Sigmoid colon (tissue), 6 donors: ENCODE measurements at regions not wholly inside any gene's neighbourhood (a gene's known extent, or its start where the extent isn't known, plus 50 kb on each side); places are given as distances from the start of the nearest gene placed in this dataset.

Experiments
- DNase-seq: peaks from one replicate; pipeline ENCODE4 v3.0.0-alpha.2; 2019
- H3K27ac ChIP-seq, 4 donors: fragments of 200-600 bp; sonication (generic); one replicate each; pipeline ENCODE4 v1.5.1; 2016 to 2019; ENCODE audit warnings: mild to moderate bottlenecking in 1 of 4
- H3K27me3 ChIP-seq, 3 donors: fragments of 200-600 bp; sonication (generic); one replicate each; pipeline ENCODE4 v1.5.1; 2019; ENCODE audit warnings: mild to moderate bottlenecking in 1 of 3
- H3K36me3 ChIP-seq, 4 donors: fragments of 200-600 bp; sonication (generic); one replicate each; pipeline ENCODE4 v1.5.1; 2016 to 2019
- H3K4me1 ChIP-seq, 4 donors: fragments of 200-600 bp; sonication (generic); one replicate each; pipeline ENCODE4 v1.5.1; 2017 to 2019
- H3K4me3 ChIP-seq, 4 donors: fragments of 200-600 bp; sonication (generic); one replicate each; pipeline ENCODE4 v1.5.1; 2017 to 2019; ENCODE audit warnings: mild to moderate bottlenecking in 2 of 4, moderate library complexity in 1 of 4
- H3K9me3 ChIP-seq, 4 donors: fragments of 200-600 bp in 3 of 4; sonication (generic) in 3 of 4; one replicate each; pipeline versions ENCODE4 v1.5.1 to v1.6.1; 2013 to 2019
- CTCF ChIP-seq, 4 experiments: fragments of 450-650 bp in 3 of 4; fragments of 200-600 bp in 1 of 4; IDR thresholded peaks; one replicate each; pipeline ENCODE4 v1.5.1; 2016 to 2019; ENCODE audit warnings: antibody characterized with exemption in 4 of 4, mild to moderate bottlenecking in 3 of 4, moderate library complexity in 2 of 4
- EP300 ChIP-seq, 4 donors: sonication (generic); formaldehyde crosslinking; IDR thresholded peaks; one replicate each; pipeline ENCODE4 v1.6.1; 2017; ENCODE audit warnings: antibody characterized with exemption in 4 of 4
- POLR2A ChIP-seq, 2 donors: fragments of 450-650 bp; IDR thresholded peaks; one replicate each; pipeline ENCODE4 v1.6.1; 2016; ENCODE audit warnings: antibody characterized with exemption in 2 of 2, mild to moderate bottlenecking in 2 of 2, moderate library complexity in 2 of 2
- POLR2AphosphoS5 ChIP-seq, 4 donors: sonication (generic); formaldehyde crosslinking; IDR thresholded peaks; one replicate each; pipeline ENCODE4 v1.6.1; 2017; ENCODE audit warnings: antibody characterized with exemption in 4 of 4
- WGBS, 2 donors: extraction: QIAGEN DNeasy Blood & Tissue Kit; methylation state at CpG; one replicate each; pipeline ENCODE4 v1.1.7; 2013; 5-methylcytosine and 5-hydroxymethylcytosine counted together
- intact Hi-C: fragments of 100-400 bp; cut with DNase I; formaldehyde crosslinking; loops from one replicate; pipeline ENCODE4 v1.15.1; 2023
- donor health status: healthy with polysubstance abuse.
- donor health status: healthy.

- Histone ChIP-seq H3K36me3 (no peaks in the 10 kb centered on the region), H3K4me3 (no peak overlapping the region), H3K27me3 (no peaks in the 10 kb centered on the region), H3K27ac (no peak overlapping the region), H3K9me3 (no peaks in the 10 kb centered on the region), H3K4me1 (no peaks in the 10 kb centered on the region)
- 92 to 98% methylated on average over 5 of the region's 5 CpGs for WGBS, 2 donors
- no peak for DNase-seq
- no peak for TF ChIP-seq EP300 (IDR thresholded peaks at IDR 0.05)
- TF ChIP-seq POLR2AphosphoS5 (IDR thresholded peaks at IDR 0.05), result no peak
- no peak for TF ChIP-seq CTCF (IDR thresholded peaks at IDR 0.05)
- TF ChIP-seq POLR2A (IDR thresholded peaks at IDR 0.05), result no peak
- intact Hi-C loops, result no loop called here
These were observed 235.5 kb upstream of the EEF2KMT start for GRCh38 chr16:5333126-5333525.

GRCh38 chr16:5330058-5330457 lies 232.5 kb upstream of the EEF2KMT start:
- no peaks in the 10 kb centered on the region for H3K36me3 ChIP-seq
- DNase-seq, result no peak
- WGBS, 2 donors, result 91 to 95% methylated on average over 3 of the region's 3 CpGs
- intact Hi-C loops, result no loop called here
- H3K27ac ChIP-seq, result no peak overlapping the region
- no peaks in the 10 kb centered on the region for H3K4me1 ChIP-seq
- H3K9me3 ChIP-seq, result no peaks in the 10 kb centered on the region
- H3K4me3 ChIP-seq, result no peak overlapping the region
- TF ChIP-seq POLR2AphosphoS5 (IDR thresholded peaks at IDR 0.05), result no peak
- no peak for TF ChIP-seq CTCF (IDR thresholded peaks at IDR 0.05)
- no peak for TF ChIP-seq EP300 (IDR thresholded peaks at IDR 0.05)
- no peaks in the 10 kb centered on the region for H3K27me3 ChIP-seq

- Histone ChIP-seq H3K4me1 (no peaks in the 10 kb centered on the region), H3K27me3 (no peaks in the 10 kb centered on the region), H3K9me3 (no peaks in the 10 kb centered on the region), H3K27ac (no peak overlapping the region), H3K4me3 (no peak overlapping the region), H3K36me3 (no peaks in the 10 kb centered on the region)
- WGBS, 2 donors, result 80 to 87% methylated on average over 5 of the region's 5 CpGs
- TF ChIP-seq CTCF (IDR thresholded peaks at IDR 0.05) (no peak), EP300 (IDR thresholded peaks at IDR 0.05) (no peak), POLR2AphosphoS5 (IDR thresholded peaks at IDR 0.05) (no peak), POLR2A (IDR thresholded peaks at IDR 0.05) (no peak)
- DNase-seq, result no peak
- intact Hi-C loops, result no loop called here
These were observed 231.0 kb upstream of the EEF2KMT start for GRCh38 chr16:5328546-5328945.

- Histone ChIP-seq H3K36me3 (no peaks in the 10 kb centered on the region), H3K27ac (no peak overlapping the region), H3K4me1 (no peaks in the 10 kb centered on the region), H3K27me3 (no peaks in the 10 kb centered on the region), H3K9me3 (no peaks in the 10 kb centered on the region), H3K4me3 (no peak overlapping the region)
- intact Hi-C loops, result no loop called here
- no peak for TF ChIP-seq CTCF (IDR thresholded peaks at IDR 0.05)
- TF ChIP-seq EP300 (IDR thresholded peaks at IDR 0.05), result no peak
- TF ChIP-seq POLR2A (IDR thresholded peaks at IDR 0.05), result no peak
- no peak for TF ChIP-seq POLR2AphosphoS5 (IDR thresholded peaks at IDR 0.05)
- WGBS, 2 donors, result 85 to 94% methylated on average over 3 of the region's 3 CpGs
- no peak for DNase-seq
These were observed 228.8 kb upstream of the EEF2KMT start for GRCh38 chr16:5326395-5326794.

- no peaks in the 10 kb centered on the region for H3K4me1 ChIP-seq
- WGBS, 2 donors, result 69 to 72% methylated on average over 4 of the region's 4 CpGs
- H3K36me3 ChIP-seq, result no peaks in the 10 kb centered on the region
- no peak overlapping the region for H3K27ac ChIP-seq
- intact Hi-C loops, result no loop called here
- H3K9me3 ChIP-seq, result no peaks in the 10 kb centered on the region
- no peak overlapping the region for H3K4me3 ChIP-seq
- no peaks in the 10 kb centered on the region for H3K27me3 ChIP-seq
- no peak for DNase-seq
- TF ChIP-seq POLR2AphosphoS5 (IDR thresholded peaks at IDR 0.05), result no peak
- TF ChIP-seq CTCF (IDR thresholded peaks at IDR 0.05), result no peak
These were observed 228.3 kb upstream of the EEF2KMT start for GRCh38 chr16:5325932-5326331.
